AG10803 (cell line): ENCODE measurements at regions not wholly inside any gene's neighbourhood (a gene's known extent, or its start where the extent isn't known, plus 50 kb on each side); places are given as distances from the start of the nearest gene placed in this dataset.

Source experiments
- DNase-seq: peaks from one replicate; pipeline ENCODE4 v3.0.0; 2010; ENCODE audit warnings: low read depth
- H3K4me3 ChIP-seq: 2 replicates; pipeline ENCODE4 v1.5.1; 2011; ENCODE audit warnings: mild to moderate bottlenecking, low read length, control low read depth
- TF ChIP-seq, protein P1 (sequence below): conservative IDR thresholded peaks from 2 replicates; pipeline ENCODE4 v1.5.1; 2011; ENCODE audit warnings: mild to moderate bottlenecking, low read length, control low read depth, inconsistent platforms

DNA sequence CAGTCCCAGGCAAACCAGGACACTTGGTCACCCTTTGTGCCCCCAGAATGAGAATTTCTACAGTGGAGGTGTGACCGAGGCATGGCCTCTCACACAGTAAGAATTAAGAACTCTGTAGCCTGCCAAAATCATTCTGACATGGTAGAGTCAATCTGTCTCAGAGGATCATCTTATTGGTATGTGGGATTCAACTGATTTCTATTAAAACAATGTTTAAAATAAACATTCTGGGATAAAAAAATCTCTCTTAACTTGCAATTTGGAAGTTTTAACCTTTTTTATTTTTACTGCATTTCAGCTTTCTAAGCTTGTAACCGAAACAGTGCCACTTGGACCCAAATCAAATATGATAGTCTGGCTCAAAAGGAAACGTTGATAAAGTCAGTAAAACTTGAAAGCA lies 165.4 kb upstream of the LDB2 start:
- no peak overlapping the region for H3K4me3 ChIP-seq
- DNase-seq = peak; percentile 89
- TF ChIP-seq, protein P1, sequence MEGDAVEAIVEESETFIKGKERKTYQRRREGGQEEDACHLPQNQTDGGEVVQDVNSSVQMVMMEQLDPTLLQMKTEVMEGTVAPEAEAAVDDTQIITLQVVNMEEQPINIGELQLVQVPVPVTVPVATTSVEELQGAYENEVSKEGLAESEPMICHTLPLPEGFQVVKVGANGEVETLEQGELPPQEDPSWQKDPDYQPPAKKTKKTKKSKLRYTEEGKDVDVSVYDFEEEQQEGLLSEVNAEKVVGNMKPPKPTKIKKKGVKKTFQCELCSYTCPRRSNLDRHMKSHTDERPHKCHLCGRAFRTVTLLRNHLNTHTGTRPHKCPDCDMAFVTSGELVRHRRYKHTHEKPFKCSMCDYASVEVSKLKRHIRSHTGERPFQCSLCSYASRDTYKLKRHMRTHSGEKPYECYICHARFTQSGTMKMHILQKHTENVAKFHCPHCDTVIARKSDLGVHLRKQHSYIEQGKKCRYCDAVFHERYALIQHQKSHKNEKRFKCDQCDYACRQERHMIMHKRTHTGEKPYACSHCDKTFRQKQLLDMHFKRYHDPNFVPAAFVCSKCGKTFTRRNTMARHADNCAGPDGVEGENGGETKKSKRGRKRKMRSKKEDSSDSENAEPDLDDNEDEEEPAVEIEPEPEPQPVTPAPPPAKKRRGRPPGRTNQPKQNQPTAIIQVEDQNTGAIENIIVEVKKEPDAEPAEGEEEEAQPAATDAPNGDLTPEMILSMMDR = no peak

DNA sequence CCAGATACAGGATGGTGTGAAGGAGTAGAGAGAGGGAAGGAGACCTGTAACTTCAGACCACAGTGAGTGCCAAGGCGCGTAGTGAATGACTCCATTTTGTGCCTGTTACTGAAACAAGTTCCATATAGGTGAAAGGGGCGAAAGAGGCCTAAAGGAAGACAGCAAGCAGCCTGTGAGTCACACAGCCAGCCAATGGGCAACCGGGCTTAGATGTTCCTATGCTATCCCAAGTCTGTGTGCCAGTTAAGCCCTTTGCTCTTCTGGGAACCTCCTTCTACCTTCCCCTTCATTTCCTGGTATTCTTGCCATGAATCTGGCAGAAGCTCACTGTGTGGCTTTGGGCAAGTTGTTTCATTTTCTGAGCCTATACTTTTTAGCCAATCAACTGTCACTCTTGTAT lies 161.8 kb upstream of the LDB2 start:
- no peak overlapping the region for H3K4me3 ChIP-seq
- no peak for DNase-seq
- TF ChIP-seq, protein P1 = no peak

DNA sequence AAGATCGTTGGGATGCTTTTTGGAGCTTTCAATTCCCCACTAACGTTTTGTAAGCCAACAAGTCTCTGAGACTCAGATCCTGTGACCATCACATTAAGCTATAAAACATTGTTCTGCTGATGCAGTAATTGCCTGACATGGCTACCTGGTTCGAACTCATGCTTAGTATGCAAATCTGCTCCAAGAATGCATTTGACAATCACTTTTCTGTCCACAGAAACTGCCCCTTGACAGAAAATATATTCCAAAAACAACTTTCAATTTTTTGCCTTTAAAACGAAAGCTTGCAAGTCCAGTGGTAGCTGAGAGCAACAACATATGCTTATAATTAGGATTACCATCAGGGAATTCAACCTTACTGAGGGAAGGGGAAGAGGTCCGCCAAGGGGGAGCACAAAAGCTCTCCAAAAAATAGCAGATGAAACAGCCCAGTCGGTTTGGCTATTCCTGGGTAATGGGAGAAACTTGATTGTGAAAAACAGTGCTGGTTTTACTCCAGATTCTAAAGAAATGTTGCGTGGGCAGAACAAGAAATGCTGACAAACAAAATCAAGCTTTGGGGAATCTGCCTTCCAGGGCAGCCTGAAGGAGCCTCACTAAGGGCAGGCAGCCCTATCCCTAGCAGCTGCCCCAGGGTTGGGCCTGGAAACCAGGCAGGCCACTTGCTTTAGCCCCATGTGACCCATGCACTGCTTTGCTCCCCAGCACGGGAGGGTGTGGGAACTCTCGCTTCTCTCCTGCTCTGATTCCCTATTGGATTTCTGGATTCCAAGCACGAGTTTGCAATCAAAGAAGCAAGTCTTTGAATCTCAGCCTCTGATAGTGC lies 160.7 kb upstream of the LDB2 start:
- TF ChIP-seq, protein P1 = no peak
- peak overlapping the region; percentile 46 for H3K4me3 ChIP-seq
- peak; percentile 84 for DNase-seq

DNA sequence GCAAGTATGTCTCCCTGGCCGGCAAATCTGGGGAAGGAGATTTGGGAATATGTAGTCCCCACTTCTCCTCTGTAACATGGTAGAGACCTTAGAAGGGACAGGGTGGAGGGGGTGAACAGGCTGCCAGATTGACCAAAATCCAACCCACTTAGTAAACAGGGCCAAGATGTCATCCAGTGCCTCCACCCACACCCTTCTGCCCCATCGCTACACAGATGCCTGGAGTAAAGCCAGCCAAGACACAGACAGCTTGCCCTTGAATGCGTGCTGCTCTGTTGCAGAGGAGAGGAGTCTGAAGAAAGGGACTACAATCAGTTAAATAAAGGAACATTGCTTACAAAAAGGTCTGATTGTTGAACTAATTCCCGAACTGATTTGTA lies 160.1 kb upstream of the LDB2 start:
- TF ChIP-seq, protein P1 = no peak
- DNase-seq = peak; percentile 81
- H3K4me3 ChIP-seq = peak overlapping the region; percentile 46

DNA sequence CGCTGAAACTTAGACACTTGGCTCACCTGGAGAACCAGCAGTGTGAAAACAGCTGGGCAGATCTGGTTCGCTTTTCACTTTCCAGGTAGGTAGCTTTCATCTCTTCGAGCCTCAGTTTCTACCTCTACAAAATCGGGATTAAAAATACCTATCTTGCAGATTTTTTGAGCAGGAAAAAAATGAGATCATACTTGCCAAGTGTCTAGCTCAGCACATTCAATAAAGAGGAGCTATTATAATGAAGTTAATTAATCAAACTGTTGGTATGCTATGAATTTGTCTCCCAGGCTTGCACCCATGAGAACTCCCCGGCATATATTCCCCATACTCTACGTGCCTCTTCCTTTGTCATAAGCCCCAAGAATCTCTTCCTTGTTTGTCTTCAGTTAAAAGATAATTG lies 158.6 kb upstream of the LDB2 start:
- DNase-seq = no peak
- H3K4me3 ChIP-seq = no peak overlapping the region
- TF ChIP-seq, protein P1 = no peak

DNA sequence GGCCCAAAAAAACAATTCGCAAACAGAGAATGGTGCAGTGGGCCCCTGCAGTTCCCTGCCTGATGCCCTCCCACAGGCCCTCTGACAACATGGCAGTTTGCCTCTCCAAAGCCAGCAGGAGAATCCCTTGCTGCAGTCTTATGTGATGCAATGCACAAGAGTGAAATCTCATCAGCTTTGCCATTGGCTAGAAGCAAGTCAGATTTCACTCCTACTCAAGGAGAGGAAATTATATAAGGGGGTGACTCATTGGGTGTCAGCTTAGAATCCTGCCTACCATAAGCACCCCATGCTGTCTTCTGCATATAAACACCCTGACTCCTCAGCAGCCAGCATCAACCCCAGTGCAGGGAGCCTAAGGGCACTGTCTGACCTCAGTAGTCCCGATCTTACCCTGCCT lies 157.3 kb upstream of the LDB2 start:
- H3K4me3 ChIP-seq = no peak overlapping the region
- DNase-seq = peak; percentile 90
- TF ChIP-seq, protein P1 = no peak

DNA sequence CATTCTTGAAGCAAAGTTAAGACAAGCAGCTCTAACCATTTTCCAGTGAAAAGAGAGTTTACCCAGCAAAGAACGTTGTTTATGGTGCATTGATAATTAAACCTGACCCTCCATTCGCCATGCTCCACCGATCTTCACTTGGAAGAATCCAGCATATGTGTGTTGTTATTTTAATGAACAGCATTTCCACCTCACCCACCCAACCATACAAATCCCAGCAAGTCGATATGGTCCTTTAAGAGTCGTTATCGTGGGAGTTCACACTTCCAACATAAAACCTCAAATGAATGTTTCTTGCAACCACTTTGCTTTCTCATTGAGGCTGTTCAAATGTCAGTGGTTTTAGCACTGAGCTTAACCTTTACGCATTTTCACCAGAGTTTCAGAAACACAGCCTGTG lies 147.4 kb upstream of the LDB2 start:
- no peak overlapping the region for H3K4me3 ChIP-seq
- DNase-seq = no peak
- TF ChIP-seq, protein P1 = no peak
